Mesenchymal stem cell (in vitro differentiated cells and primary cell): ENCODE measurements at regions not wholly inside any gene's neighbourhood (a gene's known extent, or its start where the extent isn't known, plus 50 kb on each side); places are given as distances from the start of the nearest gene placed in this dataset.

Experiments
- DNase-seq: peaks from one replicate; pipeline ENCODE4 v3.0.0-alpha.2; 2013
- H2AFZ ChIP-seq: one replicate; pipeline ENCODE4 v1.6.1; 2013; ENCODE audit warnings: low read depth, mild to moderate bottlenecking, control low read depth, inconsistent platforms, low read length, moderate library complexity
- H2AK5ac ChIP-seq: 2 replicates; pipeline ENCODE4 v1.6.1; 2013; ENCODE audit warnings: low read length, moderate library complexity, mild to moderate bottlenecking, inconsistent platforms; ENCODE audit not compliant: severe bottlenecking
- H2BK120ac ChIP-seq: one replicate; pipeline ENCODE4 v1.6.1; 2013; ENCODE audit warnings: low read depth, mild to moderate bottlenecking, inconsistent platforms, low read length, moderate library complexity
- H2BK12ac ChIP-seq, 2 experiments: one replicate each; pipeline ENCODE4 v1.6.1; 2013; ENCODE audit warnings: inconsistent platforms in 2 of 2, low read length in 2 of 2, mild to moderate bottlenecking in 2 of 2, moderate library complexity in 2 of 2, control low read depth in 1 of 2
- H2BK15ac ChIP-seq: one replicate; pipeline ENCODE4 v1.6.1; 2013; ENCODE audit warnings: mild to moderate bottlenecking, low read depth, inconsistent platforms; ENCODE audit not compliant: poor library complexity, severe bottlenecking
- H2BK5ac ChIP-seq: 2 replicates; pipeline ENCODE4 v1.6.1; 2013; ENCODE audit warnings: low read depth, mild to moderate bottlenecking, low read length, control low read depth, inconsistent platforms; ENCODE audit not compliant: poor library complexity, severe bottlenecking
- H3K14ac ChIP-seq, 2 experiments: one replicate each; pipeline ENCODE4 v1.6.1; 2013; ENCODE audit warnings: inconsistent platforms in 2 of 2, low read length in 2 of 2, control low read depth in 1 of 2, mild to moderate bottlenecking in 1 of 2, moderate library complexity in 1 of 2
- H3K18ac ChIP-seq, 2 experiments: one replicate each; pipeline ENCODE4 v1.6.1; 2013; ENCODE audit warnings: inconsistent platforms in 2 of 2, low read length in 2 of 2, control low read depth in 1 of 2, low read depth in 1 of 2, mild to moderate bottlenecking in 1 of 2
- H3K23ac ChIP-seq, 2 experiments: one replicate each; pipeline ENCODE4 v1.6.1; 2013; ENCODE audit warnings: inconsistent platforms in 2 of 2, low read length in 2 of 2, mild to moderate bottlenecking in 2 of 2, moderate library complexity in 2 of 2, control low read depth in 1 of 2
- H3K27ac ChIP-seq: 2 replicates; pipeline ENCODE4 v1.5.1; 2013; ENCODE audit warnings: mild to moderate bottlenecking, moderate library complexity, low read length, control low read depth, inconsistent platforms; ENCODE audit not compliant: poor library complexity, severe bottlenecking
- H3K27me3 ChIP-seq, 2 experiments: 2 replicates each; pipeline versions ENCODE4 v1.6.1 to v1.7.0; 2013; ENCODE audit warnings: low read length in 2 of 2, mild to moderate bottlenecking in 2 of 2, moderate library complexity in 2 of 2, control low read depth in 1 of 2, inconsistent platforms in 1 of 2; ENCODE audit not compliant: control insufficient read depth in 1 of 2, insufficient read depth in 1 of 2
- H3K36me3 ChIP-seq, 2 experiments: 2 replicates each; pipeline versions ENCODE4 v1.6.1 to v1.7.0; 2013; ENCODE audit warnings: low read length in 2 of 2, control low read depth in 1 of 2, inconsistent platforms in 1 of 2, low read depth in 1 of 2, mild to moderate bottlenecking in 1 of 2; ENCODE audit not compliant: insufficient read depth in 2 of 2, control insufficient read depth in 1 of 2
- H3K4ac ChIP-seq, 2 experiments: one replicate each; pipeline ENCODE4 v1.6.1; 2013; ENCODE audit warnings: inconsistent platforms in 2 of 2, low read length in 2 of 2, mild to moderate bottlenecking in 2 of 2, moderate library complexity in 2 of 2, control low read depth in 1 of 2, low read depth in 1 of 2
- H3K4me1 ChIP-seq: 2 replicates; pipeline ENCODE4 v1.6.1; 2013; ENCODE audit warnings: low read depth, low read length, control low read depth; ENCODE audit not compliant: control insufficient read depth, insufficient read depth
- H3K4me2 ChIP-seq: 2 replicates; pipeline ENCODE4 v1.6.1; 2013; ENCODE audit warnings: low read length, mild to moderate bottlenecking, inconsistent platforms; ENCODE audit not compliant: poor library complexity, severe bottlenecking
- H3K4me3 ChIP-seq, 2 experiments: 2 replicates each; pipeline versions ENCODE4 v1.5.1 to v1.7.0; 2013; ENCODE audit warnings: low read length in 2 of 2, mild to moderate bottlenecking in 2 of 2, control low read depth in 1 of 2, low read depth in 1 of 2; ENCODE audit not compliant: insufficient read depth in 1 of 2
- H3K79me1 ChIP-seq: replicated peaks from 2 replicates; pipeline ENCODE4 v1.6.1; 2013; ENCODE audit warnings: mild to moderate bottlenecking, control low read depth, low read length, inconsistent platforms; ENCODE audit not compliant: poor library complexity, severe bottlenecking
- H3K9ac ChIP-seq: 2 replicates; pipeline ENCODE4 v1.7.0; 2013; ENCODE audit warnings: mild to moderate bottlenecking, low read length, moderate library complexity
- H3K9me3 ChIP-seq: 2 replicates; pipeline ENCODE4 v1.7.0; 2013; ENCODE audit warnings: mild to moderate bottlenecking, low read length; ENCODE audit not compliant: control insufficient read depth
- H4K8ac ChIP-seq: one replicate; pipeline ENCODE4 v1.6.1; 2013; ENCODE audit warnings: inconsistent platforms, mild to moderate bottlenecking, low read length, moderate library complexity
- H4K91ac ChIP-seq: one replicate; pipeline ENCODE4 v1.6.1; 2013; ENCODE audit warnings: mild to moderate bottlenecking, low read length, inconsistent platforms
- whole genome bisulfite sequencing: methylation state at CpG from one replicate; pipeline ENCODE4 v1.1.7; 2013; ENCODE audit warnings: mixed read lengths; 5-methylcytosine and 5-hydroxymethylcytosine counted together

GRCh38 chr12:75864161-75864560, 167.4 kb downstream of the PHLDA1 start:
- H2BK120ac ChIP-seq = no peak overlapping the region
- H3K4ac ChIP-seq = no peak overlapping the region
- no peak overlapping the region for H3K27ac ChIP-seq
- peak overlapping the region; percentile 60 for H3K9ac ChIP-seq
- H2BK15ac ChIP-seq = no peak overlapping the region
- no peak for DNase-seq
- H3K4me2 ChIP-seq = no peak overlapping the region
- H3K4me3 ChIP-seq = no peak overlapping the region
- H3K14ac ChIP-seq = no peak overlapping the region
- H3K36me3 ChIP-seq = no peaks in the 10 kb centered on the region
- H2BK5ac ChIP-seq = no peak overlapping the region
- H2AK5ac ChIP-seq = no peak overlapping the region
- H4K8ac ChIP-seq = no peak overlapping the region
- H3K27me3 ChIP-seq = no peaks in the 10 kb centered on the region
- no peak overlapping the region for H2AFZ ChIP-seq
- no peaks in the 10 kb centered on the region for H3K9me3 ChIP-seq
- no peaks in the 10 kb centered on the region for H3K79me1 ChIP-seq
- H3K4me1 ChIP-seq = no peaks in the 10 kb centered on the region
- no peak overlapping the region for H2BK12ac ChIP-seq
- no peak overlapping the region for H4K91ac ChIP-seq
- H3K18ac ChIP-seq = no peak overlapping the region
- H3K23ac ChIP-seq = no peak overlapping the region

- Histone ChIP-seq H3K27ac (no peak overlapping the region), H3K18ac (peak overlapping the region in 1 of 2 experiments; percentile 48), H3K9ac (peak overlapping the region; percentile 60), H3K27me3 (no peaks in the 10 kb centered on the region), H4K8ac (peak overlapping the region; percentile 35), H2BK120ac (no peak overlapping the region), H3K23ac (no peak overlapping the region), H2BK5ac (no peak overlapping the region), H3K4me2 (no peak overlapping the region), H3K14ac (no peak overlapping the region), H4K91ac (no peak overlapping the region), H3K36me3 (no peaks in the 10 kb centered on the region), H2AFZ (no peak overlapping the region), H3K4ac (no peak overlapping the region), H3K4me1 (no peaks in the 10 kb centered on the region), H2BK15ac (peak overlapping the region; percentile 6), H3K9me3 (no peaks in the 10 kb centered on the region), H3K79me1 (no peaks in the 10 kb centered on the region), H2BK12ac (peak overlapping the region in 1 of 2 experiments; percentile 55), H2AK5ac (peak overlapping the region; percentile 53), H3K4me3 (no peak overlapping the region)
- no peak for DNase-seq
- 85% methylated on average over 7 of the region's 7 CpGs for WGBS
Observed at GRCh38 chr12:75863533-75863932, 168.0 kb downstream of the PHLDA1 start.

GRCh38 chr12:75862692-75863471, 168.7 kb downstream of the PHLDA1 start:
- 0% methylated on average over 1 of the region's 2 CpGs for WGBS

GRCh38 chr12:75859868-75860267, 171.7 kb downstream of the PHLDA1 start:
- 50% methylated on average over 2 of the region's 2 CpGs for WGBS

More at GRCh38 chr12:75862692-75863471, 168.7 kb downstream of the PHLDA1 start:
- H3K23ac ChIP-seq = no peak overlapping the region
- no peak overlapping the region for H2BK12ac ChIP-seq
- H3K4me3 ChIP-seq = no peak overlapping the region
- no peak overlapping the region for H3K18ac ChIP-seq
- H2BK120ac ChIP-seq = no peak overlapping the region
- no peaks in the 10 kb centered on the region for H3K79me1 ChIP-seq
- no peak overlapping the region for H3K27ac ChIP-seq
- no peaks in the 10 kb centered on the region for H3K9me3 ChIP-seq
- no peak overlapping the region for H2BK5ac ChIP-seq
- H4K8ac ChIP-seq = no peak overlapping the region
- peak; percentile 74 for DNase-seq
- H3K27me3 ChIP-seq = no peaks in the 10 kb centered on the region
- H2AK5ac ChIP-seq = no peak overlapping the region
- no peak overlapping the region for H2BK15ac ChIP-seq
- H3K4me2 ChIP-seq = no peak overlapping the region
- H3K14ac ChIP-seq = no peak overlapping the region
- H3K4me1 ChIP-seq = no peaks in the 10 kb centered on the region
- H3K4ac ChIP-seq = no peak overlapping the region
- H3K9ac ChIP-seq = peak overlapping the region; percentile 60
- no peak overlapping the region for H4K91ac ChIP-seq
- H3K36me3 ChIP-seq = no peaks in the 10 kb centered on the region
- no peak overlapping the region for H2AFZ ChIP-seq

More at GRCh38 chr12:75859868-75860267, 171.7 kb downstream of the PHLDA1 start:
- H3K14ac ChIP-seq = no peak overlapping the region
- H4K91ac ChIP-seq = no peak overlapping the region
- no peak overlapping the region for H3K4me2 ChIP-seq
- H3K79me1 ChIP-seq = no peaks in the 10 kb centered on the region
- H3K4me1 ChIP-seq = no peaks in the 10 kb centered on the region
- no peak overlapping the region for H3K4me3 ChIP-seq
- H3K9ac ChIP-seq = no peak overlapping the region
- no peak overlapping the region for H2AK5ac ChIP-seq
- H2BK5ac ChIP-seq = no peak overlapping the region
- no peak overlapping the region for H3K23ac ChIP-seq
- H3K27ac ChIP-seq = no peak overlapping the region
- H2AFZ ChIP-seq = no peak overlapping the region
- no peak overlapping the region for H2BK12ac ChIP-seq
- no peak overlapping the region for H2BK15ac ChIP-seq
- DNase-seq = no peak
- H4K8ac ChIP-seq = no peak overlapping the region
- H3K27me3 ChIP-seq = no peaks in the 10 kb centered on the region
- no peak overlapping the region for H3K18ac ChIP-seq
- no peak overlapping the region for H2BK120ac ChIP-seq
- H3K36me3 ChIP-seq = no peaks in the 10 kb centered on the region
- no peaks in the 10 kb centered on the region for H3K9me3 ChIP-seq
- no peak overlapping the region for H3K4ac ChIP-seq
